Glutamatergic neuron (in vitro differentiated cells): ENCODE measurements at regions not wholly inside any gene's neighbourhood (a gene's known extent, or its start where the extent isn't known, plus 50 kb on each side); places are given as distances from the start of the nearest gene placed in this dataset.

ENCODE experiments used
- DNase-seq: peaks from one replicate; pipeline ENCODE4 v3.0.0; 2022
- H3K27ac Mint-ChIP-seq: one replicate; pipeline ENCODE4 v1.8.0; 2020; ENCODE audit warnings: mild to moderate bottlenecking, mixed read lengths, inconsistent platforms; ENCODE audit not compliant: unreplicated experiment
- H3K27me3 Mint-ChIP-seq: one replicate; pipeline ENCODE4 v1.8.0; 2020; ENCODE audit warnings: mild to moderate bottlenecking, moderate library complexity, mixed read lengths, inconsistent platforms; ENCODE audit not compliant: unreplicated experiment
- H3K36me3 Mint-ChIP-seq: one replicate; pipeline ENCODE4 v1.8.0; 2020; ENCODE audit warnings: mild to moderate bottlenecking, mixed read lengths, inconsistent platforms; ENCODE audit not compliant: unreplicated experiment
- H3K4me1 Mint-ChIP-seq: one replicate; pipeline ENCODE4 v1.8.0; 2020; ENCODE audit warnings: mild to moderate bottlenecking, low read depth, mixed read lengths, inconsistent platforms; ENCODE audit not compliant: unreplicated experiment
- H3K4me3 Mint-ChIP-seq: one replicate; pipeline ENCODE4 v1.8.0; 2020; ENCODE audit warnings: mild to moderate bottlenecking, mixed read lengths, inconsistent platforms; ENCODE audit not compliant: unreplicated experiment
- H3K9me3 Mint-ChIP-seq: one replicate; pipeline ENCODE4 v1.8.0; 2020; ENCODE audit warnings: mild to moderate bottlenecking, moderate library complexity, mixed read lengths, inconsistent platforms; ENCODE audit not compliant: unreplicated experiment
- TF ChIP-seq, protein P1 (sequence below): fragments of 200-600 bp; sonication (generic); IDR thresholded peaks from one replicate; pipeline ENCODE4 v1.5.0; 2021; ENCODE audit not compliant: partially characterized antibody, unreplicated experiment

- no peak overlapping the region for H3K4me3 Mint-ChIP-seq
- DNase-seq, result no peak
- H3K27me3 Mint-ChIP-seq, result no peaks in the 10 kb centered on the region
- peaks cover 6% of the 10 kb centered on the region for H3K4me1 Mint-ChIP-seq
- TF ChIP-seq, protein P1, sequence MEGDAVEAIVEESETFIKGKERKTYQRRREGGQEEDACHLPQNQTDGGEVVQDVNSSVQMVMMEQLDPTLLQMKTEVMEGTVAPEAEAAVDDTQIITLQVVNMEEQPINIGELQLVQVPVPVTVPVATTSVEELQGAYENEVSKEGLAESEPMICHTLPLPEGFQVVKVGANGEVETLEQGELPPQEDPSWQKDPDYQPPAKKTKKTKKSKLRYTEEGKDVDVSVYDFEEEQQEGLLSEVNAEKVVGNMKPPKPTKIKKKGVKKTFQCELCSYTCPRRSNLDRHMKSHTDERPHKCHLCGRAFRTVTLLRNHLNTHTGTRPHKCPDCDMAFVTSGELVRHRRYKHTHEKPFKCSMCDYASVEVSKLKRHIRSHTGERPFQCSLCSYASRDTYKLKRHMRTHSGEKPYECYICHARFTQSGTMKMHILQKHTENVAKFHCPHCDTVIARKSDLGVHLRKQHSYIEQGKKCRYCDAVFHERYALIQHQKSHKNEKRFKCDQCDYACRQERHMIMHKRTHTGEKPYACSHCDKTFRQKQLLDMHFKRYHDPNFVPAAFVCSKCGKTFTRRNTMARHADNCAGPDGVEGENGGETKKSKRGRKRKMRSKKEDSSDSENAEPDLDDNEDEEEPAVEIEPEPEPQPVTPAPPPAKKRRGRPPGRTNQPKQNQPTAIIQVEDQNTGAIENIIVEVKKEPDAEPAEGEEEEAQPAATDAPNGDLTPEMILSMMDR, result no peak
- no peak overlapping the region for H3K27ac Mint-ChIP-seq
- no peaks in the 10 kb centered on the region for H3K9me3 Mint-ChIP-seq
- H3K36me3 Mint-ChIP-seq, result no peaks in the 10 kb centered on the region
Measured at GRCh38 chr5:93658044-93658443, 75.0 kb downstream of the NR2F1 start.

DNA sequence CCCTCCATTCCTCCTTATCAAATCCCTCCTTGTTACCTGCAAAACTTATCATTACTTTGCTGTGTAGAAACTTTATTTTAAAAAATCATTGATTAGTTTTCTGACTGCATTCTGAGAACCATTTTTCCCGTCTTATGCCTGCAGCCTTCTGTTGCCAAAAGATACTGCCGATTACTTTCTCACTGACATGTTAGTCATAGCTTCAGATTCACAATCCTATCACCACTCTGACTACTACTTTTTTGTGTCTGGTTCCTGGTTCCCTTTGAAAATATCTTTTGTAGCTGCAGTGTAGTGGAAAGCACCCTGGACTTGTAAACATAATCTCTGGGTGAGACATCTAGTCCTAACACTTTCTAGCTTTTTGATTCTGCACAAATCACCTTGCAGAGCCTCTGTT, 71.7 kb downstream of the NR2F1 start:
- TF ChIP-seq, protein P1, result no peak

GRCh38 chr5:93653716-93654115, 70.7 kb downstream of the NR2F1 start:
- no peak overlapping the region for H3K4me3 Mint-ChIP-seq
- no peaks in the 10 kb centered on the region for H3K4me1 Mint-ChIP-seq
- H3K36me3 Mint-ChIP-seq, result no peaks in the 10 kb centered on the region
- no peaks in the 10 kb centered on the region for H3K27me3 Mint-ChIP-seq
- no peaks in the 10 kb centered on the region for H3K9me3 Mint-ChIP-seq
- no peak for DNase-seq
- H3K27ac Mint-ChIP-seq, result no peak overlapping the region
- TF ChIP-seq, protein P1, result no peak

More for the DNA sequence above, 71.7 kb downstream of the NR2F1 start:
- no peak for DNase-seq
- no peaks in the 10 kb centered on the region for H3K4me1 Mint-ChIP-seq
- no peak overlapping the region for H3K4me3 Mint-ChIP-seq
- H3K9me3 Mint-ChIP-seq, result no peaks in the 10 kb centered on the region
- no peak overlapping the region for H3K27ac Mint-ChIP-seq
- no peaks in the 10 kb centered on the region for H3K36me3 Mint-ChIP-seq
- no peaks in the 10 kb centered on the region for H3K27me3 Mint-ChIP-seq

DNA sequence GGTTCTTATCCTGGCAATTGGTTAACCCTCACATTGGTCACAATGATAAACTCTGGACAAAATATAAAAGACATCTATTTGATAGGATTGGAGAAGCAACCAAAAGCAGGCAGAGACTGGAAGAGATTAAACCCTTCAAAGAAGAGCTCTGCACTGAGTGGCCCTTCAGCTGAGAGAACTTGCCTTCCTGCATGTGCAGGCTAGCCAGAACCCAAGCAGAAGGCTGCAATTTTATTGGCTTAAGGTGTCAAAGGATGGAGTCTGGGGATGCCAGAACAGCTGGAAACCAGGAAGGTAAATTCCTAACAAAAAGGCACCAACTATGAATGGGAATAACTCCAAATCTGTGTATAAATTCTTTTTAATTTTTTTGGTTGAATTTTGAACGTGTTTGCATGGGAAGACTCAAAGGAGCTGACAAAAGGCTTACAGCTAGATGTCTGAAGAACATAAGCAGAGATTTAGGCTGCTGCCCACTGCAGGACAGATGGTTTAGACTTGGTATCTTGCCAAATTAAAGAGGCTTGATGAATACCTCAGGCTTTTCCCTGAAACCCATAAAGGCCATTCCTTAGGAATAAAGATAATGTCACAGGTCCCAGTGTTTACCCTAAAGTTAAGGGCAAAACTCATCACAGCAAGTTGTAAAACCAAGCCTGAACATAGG, 66.3 kb downstream of the NR2F1 start:
- TF ChIP-seq, protein P1, result no peak
- Mint-ChIP-seq H3K27ac (no peak overlapping the region), H3K4me3 (no peak overlapping the region), H3K9me3 (no peaks in the 10 kb centered on the region), H3K36me3 (no peaks in the 10 kb centered on the region), H3K4me1 (peaks cover 1% of the 10 kb centered on the region), H3K27me3 (no peaks in the 10 kb centered on the region)
- DNase-seq, result no peak

GRCh38 chr5:93644760-93645159, 61.7 kb downstream of the NR2F1 start:
- H3K27ac Mint-ChIP-seq, result no peak overlapping the region
- H3K4me3 Mint-ChIP-seq, result no peak overlapping the region
- DNase-seq, result no peak
- TF ChIP-seq, protein P1, result no peak
- H3K27me3 Mint-ChIP-seq, result no peaks in the 10 kb centered on the region
- H3K9me3 Mint-ChIP-seq, result no peaks in the 10 kb centered on the region
- H3K36me3 Mint-ChIP-seq, result no peaks in the 10 kb centered on the region
- H3K4me1 Mint-ChIP-seq, result peaks cover 1% of the 10 kb centered on the region
